Smooth muscle cell (in vitro differentiated cells): ENCODE measurements at regions not wholly inside any gene's neighbourhood (a gene's known extent, or its start where the extent isn't known, plus 50 kb on each side); places are given as distances from the start of the nearest gene placed in this dataset.

Experiments used
- DNase-seq: peaks from one replicate; lab custom pipeline; 2025; ENCODE audit not compliant: unreplicated experiment; lab: John Stamatoyannopoulos, UW
- H2AFZ ChIP-seq: fragments of 200-600 bp; sonication (generic); 2 replicates; pipeline ENCODE4 v1.6.0; 2016; ENCODE audit warnings: antibody characterized with exemption, low read depth, mild to moderate bottlenecking
- H3F3A ChIP-seq: fragments of 200-600 bp; sonication (generic); 2 replicates; pipeline ENCODE4 v1.6.0; 2017; ENCODE audit warnings: antibody characterized with exemption, low read depth
- H3K27ac ChIP-seq: fragments of 200-600 bp; sonication (generic); 2 replicates; pipeline ENCODE4 v1.5.1; 2016; ENCODE audit warnings: low read depth, mild to moderate bottlenecking
- H3K27me3 ChIP-seq: fragments of 200-600 bp; sonication (generic); 2 replicates; pipeline ENCODE4 v1.6.1; 2016; ENCODE audit warnings: low read depth, mild to moderate bottlenecking
- H3K36me3 ChIP-seq: fragments of 200-600 bp; sonication (generic); 2 replicates; pipeline ENCODE4 v1.5.1; 2016; ENCODE audit warnings: low read depth
- H3K4me1 ChIP-seq: fragments of 200-600 bp; sonication (generic); 2 replicates; pipeline ENCODE4 v1.5.1; 2016; ENCODE audit warnings: low read depth
- H3K4me2 ChIP-seq: fragments of 200-600 bp; sonication (generic); 2 replicates; pipeline ENCODE4 v1.6.0; 2016; ENCODE audit warnings: mild to moderate bottlenecking
- H3K4me3 ChIP-seq: fragments of 200-600 bp; sonication (generic); 2 replicates; pipeline ENCODE4 v1.5.1; 2016; ENCODE audit warnings: mild to moderate bottlenecking
- H3K79me2 ChIP-seq: fragments of 200-600 bp; sonication (generic); 2 replicates; pipeline ENCODE4 v1.6.0; 2016; ENCODE audit warnings: low read depth, mild to moderate bottlenecking
- H3K9ac ChIP-seq: fragments of 200-600 bp; sonication (generic); 2 replicates; pipeline ENCODE4 v1.6.0; 2016; ENCODE audit warnings: low read depth
- H3K9me3 ChIP-seq: fragments of 200-600 bp; sonication (generic); replicated peaks from 2 replicates; pipeline ENCODE4 v1.5.1; 2016; ENCODE audit warnings: low read depth
- H4K20me1 ChIP-seq: fragments of 200-600 bp; sonication (generic); 2 replicates; pipeline ENCODE4 v1.6.0; 2016; ENCODE audit warnings: low read depth
- WGBS: methylation state at CpG from one replicate; pipeline ENCODE4 v1.1.7; 2016; ENCODE audit warnings: low lambda C conversion rate; 5-methylcytosine and 5-hydroxymethylcytosine counted together
- TF ChIP-seq, protein P1 (sequence below): fragments of 200-600 bp; sonication (generic); IDR thresholded peaks from 2 replicates; pipeline ENCODE4 v1.5.1; 2017; ENCODE audit warnings: borderline replicate concordance, mild to moderate bottlenecking, antibody characterized with exemption; ENCODE audit not compliant: insufficient read depth, poor library complexity, severe bottlenecking

DNA sequence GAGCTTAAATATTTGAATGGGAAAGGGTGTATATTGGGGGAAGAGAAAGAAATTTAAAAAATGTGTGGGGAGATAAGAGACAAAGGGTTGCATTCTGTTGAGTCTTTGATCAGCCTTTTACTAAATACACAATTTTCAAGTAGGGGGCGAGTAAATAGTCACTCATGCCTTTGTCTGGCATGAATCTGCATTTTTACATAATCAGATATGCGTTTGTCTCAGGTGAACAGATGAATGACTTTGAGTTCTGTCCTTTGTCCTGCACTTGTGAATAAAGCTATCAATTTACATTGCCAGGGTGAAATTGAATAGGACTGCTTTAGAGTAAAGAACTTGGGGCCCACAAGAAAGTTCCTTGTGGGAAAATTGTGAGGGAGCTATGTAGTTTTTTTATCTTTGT is 523.6 kb upstream of the LUZP2 start:
- Histone ChIP-seq H3K27me3 (no peaks in the 10 kb centered on the region), H3K4me1 (peaks cover 4% of the 10 kb centered on the region), H4K20me1 (no peaks in the 10 kb centered on the region), H3K4me3 (no peak overlapping the region), H3K36me3 (no peaks in the 10 kb centered on the region), H3K79me2 (no peaks in the 10 kb centered on the region), H3F3A (no peaks in the 10 kb centered on the region), H3K4me2 (no peak overlapping the region), H2AFZ (no peak overlapping the region), H3K27ac (no peak overlapping the region), H3K9me3 (no peaks in the 10 kb centered on the region), H3K9ac (no peak overlapping the region)
- 80% methylated on average over 2 of the region's 2 CpGs for WGBS
- TF ChIP-seq, protein P1, sequence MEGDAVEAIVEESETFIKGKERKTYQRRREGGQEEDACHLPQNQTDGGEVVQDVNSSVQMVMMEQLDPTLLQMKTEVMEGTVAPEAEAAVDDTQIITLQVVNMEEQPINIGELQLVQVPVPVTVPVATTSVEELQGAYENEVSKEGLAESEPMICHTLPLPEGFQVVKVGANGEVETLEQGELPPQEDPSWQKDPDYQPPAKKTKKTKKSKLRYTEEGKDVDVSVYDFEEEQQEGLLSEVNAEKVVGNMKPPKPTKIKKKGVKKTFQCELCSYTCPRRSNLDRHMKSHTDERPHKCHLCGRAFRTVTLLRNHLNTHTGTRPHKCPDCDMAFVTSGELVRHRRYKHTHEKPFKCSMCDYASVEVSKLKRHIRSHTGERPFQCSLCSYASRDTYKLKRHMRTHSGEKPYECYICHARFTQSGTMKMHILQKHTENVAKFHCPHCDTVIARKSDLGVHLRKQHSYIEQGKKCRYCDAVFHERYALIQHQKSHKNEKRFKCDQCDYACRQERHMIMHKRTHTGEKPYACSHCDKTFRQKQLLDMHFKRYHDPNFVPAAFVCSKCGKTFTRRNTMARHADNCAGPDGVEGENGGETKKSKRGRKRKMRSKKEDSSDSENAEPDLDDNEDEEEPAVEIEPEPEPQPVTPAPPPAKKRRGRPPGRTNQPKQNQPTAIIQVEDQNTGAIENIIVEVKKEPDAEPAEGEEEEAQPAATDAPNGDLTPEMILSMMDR = no peak
- DNase-seq = no peak

GRCh38 chr11:23974051-23974450 is 522.8 kb upstream of the LUZP2 start:
- H3K79me2 ChIP-seq = no peaks in the 10 kb centered on the region
- H3K4me1 ChIP-seq = peaks cover 4% of the 10 kb centered on the region
- no peaks in the 10 kb centered on the region for H3K36me3 ChIP-seq
- no peak overlapping the region for H3K9ac ChIP-seq
- no peaks in the 10 kb centered on the region for H3K9me3 ChIP-seq
- H3K4me2 ChIP-seq = no peak overlapping the region
- no peaks in the 10 kb centered on the region for H3K27me3 ChIP-seq
- no peak overlapping the region for H3K27ac ChIP-seq
- 59% methylated on average over 3 of the region's 3 CpGs for WGBS
- H3F3A ChIP-seq = no peaks in the 10 kb centered on the region
- TF ChIP-seq, protein P1 = no peak
- DNase-seq = no peak
- H4K20me1 ChIP-seq = no peaks in the 10 kb centered on the region
- no peak overlapping the region for H2AFZ ChIP-seq
- H3K4me3 ChIP-seq = no peak overlapping the region

DNA sequence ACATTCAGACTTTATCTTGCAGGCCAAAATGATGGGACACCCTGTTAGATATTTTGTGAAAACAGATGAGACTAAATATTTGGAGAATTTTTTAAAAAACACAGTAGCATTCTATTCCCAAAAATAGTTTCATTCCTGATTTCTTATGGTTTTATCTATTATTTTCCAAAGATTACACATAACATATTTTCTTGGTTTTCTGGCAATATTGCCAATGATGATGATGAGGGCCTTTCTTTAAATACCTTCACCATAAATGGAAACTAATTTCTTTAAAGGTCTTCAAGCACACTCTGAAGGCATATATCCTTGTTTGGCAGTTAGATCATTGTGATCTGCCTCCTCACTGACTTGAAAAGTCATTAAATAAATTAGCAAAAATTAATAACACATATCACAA is 522.3 kb upstream of the LUZP2 start:
- TF ChIP-seq, protein P1 = no peak
- no peak overlapping the region for H3K27ac ChIP-seq
- no peaks in the 10 kb centered on the region for H3K36me3 ChIP-seq
- H3K9ac ChIP-seq = no peak overlapping the region
- H2AFZ ChIP-seq = no peak overlapping the region
- H3K4me1 ChIP-seq = peaks cover 4% of the 10 kb centered on the region
- H3K4me3 ChIP-seq = no peak overlapping the region
- no peak overlapping the region for H3K4me2 ChIP-seq
- no peaks in the 10 kb centered on the region for H3K9me3 ChIP-seq
- H3F3A ChIP-seq = no peaks in the 10 kb centered on the region
- no peaks in the 10 kb centered on the region for H3K79me2 ChIP-seq
- no peaks in the 10 kb centered on the region for H4K20me1 ChIP-seq
- DNase-seq = no peak
- no peaks in the 10 kb centered on the region for H3K27me3 ChIP-seq

- 45% methylated on average over 1 of the region's 1 CpG for WGBS
- Histone ChIP-seq H3K9me3 (no peaks in the 10 kb centered on the region), H3K9ac (no peak overlapping the region), H3K79me2 (no peaks in the 10 kb centered on the region), H3F3A (no peaks in the 10 kb centered on the region), H3K27me3 (no peaks in the 10 kb centered on the region), H2AFZ (peak overlapping the region; percentile 64), H3K27ac (peak overlapping the region; percentile 25), H3K4me3 (no peak overlapping the region), H4K20me1 (no peaks in the 10 kb centered on the region), H3K36me3 (no peaks in the 10 kb centered on the region), H3K4me1 (peaks cover 4% of the 10 kb centered on the region), H3K4me2 (peak overlapping the region; percentile 30)
- no peak for DNase-seq
- TF ChIP-seq, protein P1 = no peak
Measured at GRCh38 chr11:23976426-23976825, 520.4 kb upstream of the LUZP2 start.
